GM12878 (cell line): ENCODE measurements at regions not wholly inside any gene's neighbourhood (a gene's known extent, or its start where the extent isn't known, plus 50 kb on each side); places are given as distances from the start of the nearest gene placed in this dataset.

ENCODE experiments used
- ATAC-seq: fragments of 200-7000 bp; cut with Tn5 transposase; 3 replicates; pipeline ENCODE4 v1.9.1; 2020; ENCODE audit warnings: mild to moderate bottlenecking, moderate library complexity
- BruUV-seq: library from RNA; stranded (reverse); fragments of 400-500 nt; replicated peaks from 2 replicates; lab custom pipeline; 2021; lab: Mats Ljungman, UMichigan
- CTCF ChIA-PET: fragments of 300-600 bp; sonication (Branson Sonifier 250); formaldehyde crosslinking; extraction: SDS; loops from one replicate; lab custom pipeline; 2021; ENCODE audit warnings: inconsistent platforms; lab: Yijun Ruan, JAX
- POLR2A ChIA-PET: fragments of 350-600 bp; formaldehyde crosslinking; extraction: SDS; loops from one replicate; lab custom pipeline; 2021; ENCODE audit warnings: inconsistent platforms; lab: Charles Lee
- RAD21 ChIA-PET: fragments of 300-600 bp; sonication (Branson Sonifier 250); formaldehyde crosslinking; loops from one replicate; lab custom pipeline; 2023; ENCODE audit warnings: antibody characterized with exemption; ENCODE audit not compliant: unreplicated experiment; lab: Charles Lee
- SMC1A ChIA-PET: fragments of 300-600 bp; sonication (Branson Sonifier 250); formaldehyde crosslinking; loops from one replicate; lab custom pipeline; 2023; ENCODE audit not compliant: unreplicated experiment, uncharacterized antibody; lab: Charles Lee
- DNase-seq: peaks from one replicate; pipeline ENCODE4 v3.0.0-alpha.2; 2011; ENCODE audit warnings: low read depth, low spot score
- FAIRE-seq: peaks from 3 replicates; lab custom pipeline; 2011; peaks lifted over from hg19 to GRCh38; lab: Jason Lieb, UNC
- H2AFZ ChIP-seq: 2 replicates; pipeline ENCODE4 v1.6.0; 2011; ENCODE audit warnings: low read depth, low read length, control low read depth; ENCODE audit not compliant: control insufficient read depth
- H3K27ac ChIP-seq: 2 replicates; pipeline ENCODE4 v1.5.1; 2011; ENCODE audit warnings: control low read depth; ENCODE audit not compliant: control insufficient read depth, insufficient read depth
- H3K27me3 ChIP-seq, 2 experiments: replicated peaks in 1 of 2; 2 replicates each; pipeline versions ENCODE4 v1.6.0 to v1.6.1; 2011; ENCODE audit warnings: low read length in 1 of 2; ENCODE audit not compliant: control insufficient read depth in 2 of 2, insufficient read depth in 2 of 2
- H3K36me3 ChIP-seq, 2 experiments: 2 replicates each; pipeline ENCODE4 v1.5.1; 2011; ENCODE audit warnings: low read length in 1 of 2; ENCODE audit not compliant: control insufficient read depth in 2 of 2, insufficient read depth in 2 of 2
- H3K4me1 ChIP-seq: 2 replicates; pipeline ENCODE4 v1.6.1; 2011; ENCODE audit warnings: mild to moderate bottlenecking, low read length, moderate library complexity, mixed read lengths; ENCODE audit not compliant: control insufficient read depth, insufficient read depth
- H3K4me2 ChIP-seq: 2 replicates; pipeline ENCODE4 v1.6.0; 2011; ENCODE audit warnings: control low read depth; ENCODE audit not compliant: control insufficient read depth, insufficient read depth
- H3K4me3 ChIP-seq: fragments of 200-600 bp; sonication (generic); 2 replicates; pipeline ENCODE4 v1.5.1; 2016
- H3K79me2 ChIP-seq: 2 replicates; pipeline ENCODE4 v1.6.0; 2011; ENCODE audit warnings: low read length; ENCODE audit not compliant: control insufficient read depth, insufficient read depth
- H3K9ac ChIP-seq: 2 replicates; pipeline ENCODE4 v1.8.0; 2011; ENCODE audit warnings: low read length, control low read depth, mixed read lengths; ENCODE audit not compliant: control insufficient read depth, insufficient read depth
- H3K9me3 ChIP-seq: replicated peaks from 3 replicates; pipeline ENCODE4 v1.5.1; 2011; ENCODE audit warnings: mild to moderate bottlenecking, low read length; ENCODE audit not compliant: control insufficient read depth, insufficient read depth
- H4K20me1 ChIP-seq: 2 replicates; pipeline ENCODE4 v1.6.0; 2011; ENCODE audit not compliant: control insufficient read depth, insufficient read depth
- CHD1 ChIP-seq: IDR thresholded peaks from 2 replicates; pipeline ENCODE4 v1.6.1; 2012; ENCODE audit warnings: low read depth, low read length, improper control_type of control experiment
- CUX1 ChIP-seq: IDR thresholded peaks from 2 replicates; pipeline ENCODE4 v1.6.1; 2012; ENCODE audit warnings: improper control_type of control experiment, low read depth, low read length; ENCODE audit not compliant: insufficient replicate concordance
- FOXK2 ChIP-seq: fragments of 450-650 bp; IDR thresholded peaks from 2 replicates; pipeline ENCODE4 v1.6.1; 2017; ENCODE audit warnings: mild to moderate bottlenecking, moderate library complexity
- HDAC6 ChIP-seq: fragments of 200-600 bp; sonication (generic); IDR thresholded peaks from one replicate; pipeline ENCODE4 v1.8.0; 2017; ENCODE audit warnings: antibody characterized with exemption; ENCODE audit not compliant: unreplicated experiment
- IRF4 ChIP-seq: IDR thresholded peaks from 2 replicates; pipeline ENCODE4 v1.6.1; 2011; ENCODE audit warnings: low read depth, low read length
- NR2C1 ChIP-seq: fragments of 450-650 bp; IDR thresholded peaks from 2 replicates; pipeline ENCODE4 v1.6.1; 2017; ENCODE audit warnings: antibody characterized with exemption, mild to moderate bottlenecking, moderate library complexity
- RBBP5 ChIP-seq: fragments of 200-600 bp; sonication (generic); conservative IDR thresholded peaks from 2 replicates; pipeline ENCODE4 v1.6.1; 2016
- RCOR1 ChIP-seq: conservative IDR thresholded peaks from 2 replicates; pipeline ENCODE4 v1.6.1; 2012; ENCODE audit warnings: low read depth, low read length, improper control_type of control experiment
- RFX5 ChIP-seq: IDR thresholded peaks from 2 replicates; pipeline ENCODE4 v1.6.1; 2011; ENCODE audit warnings: low read depth, low read length, improper control_type of control experiment
- SIX5 ChIP-seq: IDR thresholded peaks from 2 replicates; pipeline ENCODE4 v1.6.1; 2011; ENCODE audit warnings: mild to moderate bottlenecking, low read depth, low read length, moderate library complexity; ENCODE audit not compliant: severe bottlenecking
- ZNF274 ChIP-seq: IDR thresholded peaks from one replicate; pipeline ENCODE4 v1.8.0; 2011; ENCODE audit not compliant: insufficient read length, insufficient read depth
- WGBS: methylation state at CpG from one replicate; pipeline ENCODE4 v1.1.6; 2016; ENCODE audit warnings: low lambda C conversion rate; ENCODE audit not compliant: insufficient replicate concordance, insufficient coverage; ENCODE audit errors: missing lambda C conversion rate; 5-methylcytosine and 5-hydroxymethylcytosine counted together
- in situ Hi-C: fragments of 300-500 bp; cut with MboI; formaldehyde crosslinking; loops from 9 replicates; pipeline ENCODE4 v1.14.3; 2018; ENCODE audit warnings: mixed read lengths
- intact Hi-C: fragments of 100-400 bp; cut with micrococcal nuclease; formaldehyde crosslinking; loops from one replicate; pipeline ENCODE4 v1.14.2; 2022; ENCODE audit not compliant: unreplicated experiment

- ATAC-seq (no peak), DNase-seq (no peak), FAIRE-seq (no peak)
- H4K20me1 ChIP-seq: no peaks in the 10 kb centered on the region
- no peaks in the 10 kb centered on the region for H3K27me3 ChIP-seq
- no peaks in the 10 kb centered on the region for H3K79me2 ChIP-seq
- RAD21 ChIA-PET: no interaction called here
- H3K36me3 ChIP-seq: no peaks in the 10 kb centered on the region
- H3K4me2 ChIP-seq: no peak overlapping the region
- in situ Hi-C loops: no loop called here
- SMC1A ChIA-PET: no interaction called here
- intact Hi-C loops: no loop called here
- H3K27ac ChIP-seq: no peak overlapping the region
- CTCF ChIA-PET: interaction anchor here (0.6 kb wide), 1 partner anchor 758 kb away, joined by 3 read pairs; no protein-coding TSS in a partner anchor
- H2AFZ ChIP-seq: no peak overlapping the region
- 8% methylated on average over 4 of the region's 4 CpGs for WGBS
- H3K4me3 ChIP-seq: no peak overlapping the region
- POLR2A ChIA-PET: no interaction called here
- TF ChIP-seq RCOR1: no peak
- TF ChIP-seq RFX5: no peak
- no peak for TF ChIP-seq CUX1
- TF ChIP-seq HDAC6: no peak
- TF ChIP-seq CHD1: no peak
- no peak for TF ChIP-seq IRF4
- no peak for TF ChIP-seq NR2C1
- no peak for TF ChIP-seq SIX5
- no peak for TF ChIP-seq RBBP5
- TF ChIP-seq ZNF274: no peak
- no peak for TF ChIP-seq FOXK2
- H3K9me3 ChIP-seq: no peaks in the 10 kb centered on the region
- H3K9ac ChIP-seq: no peak overlapping the region
- H3K4me1 ChIP-seq: no peaks in the 10 kb centered on the region
- BruUV-seq: no TSS peak
These were observed 454.2 kb upstream of the SGCD start for GRCh38 chr5:155872629-155873220.
